Glutamatergic neuron (in vitro differentiated cells): ENCODE measurements at regions not wholly inside any gene's neighbourhood (a gene's known extent, or its start where the extent isn't known, plus 50 kb on each side); places are given as distances from the start of the nearest gene placed in this dataset.

Experiments used
- DNase-seq: peaks from one replicate; pipeline ENCODE4 v3.0.0; 2022
- H3K27ac Mint-ChIP-seq: one replicate; pipeline ENCODE4 v1.8.0; 2020; ENCODE audit warnings: mild to moderate bottlenecking, mixed read lengths, inconsistent platforms; ENCODE audit not compliant: unreplicated experiment
- H3K27me3 Mint-ChIP-seq: one replicate; pipeline ENCODE4 v1.8.0; 2020; ENCODE audit warnings: mild to moderate bottlenecking, moderate library complexity, mixed read lengths, inconsistent platforms; ENCODE audit not compliant: unreplicated experiment
- H3K36me3 Mint-ChIP-seq: one replicate; pipeline ENCODE4 v1.8.0; 2020; ENCODE audit warnings: mild to moderate bottlenecking, mixed read lengths, inconsistent platforms; ENCODE audit not compliant: unreplicated experiment
- H3K4me1 Mint-ChIP-seq: one replicate; pipeline ENCODE4 v1.8.0; 2020; ENCODE audit warnings: mild to moderate bottlenecking, low read depth, mixed read lengths, inconsistent platforms; ENCODE audit not compliant: unreplicated experiment
- H3K4me3 Mint-ChIP-seq: one replicate; pipeline ENCODE4 v1.8.0; 2020; ENCODE audit warnings: mild to moderate bottlenecking, mixed read lengths, inconsistent platforms; ENCODE audit not compliant: unreplicated experiment
- H3K9me3 Mint-ChIP-seq: one replicate; pipeline ENCODE4 v1.8.0; 2020; ENCODE audit warnings: mild to moderate bottlenecking, moderate library complexity, mixed read lengths, inconsistent platforms; ENCODE audit not compliant: unreplicated experiment
- CTCF ChIP-seq: fragments of 200-600 bp; sonication (generic); IDR thresholded peaks from one replicate; pipeline ENCODE4 v1.5.0; 2021; ENCODE audit not compliant: partially characterized antibody, unreplicated experiment

- Mint-ChIP-seq H3K36me3 (no peaks in the 10 kb centered on the region), H3K27me3 (peaks cover 3% of the 10 kb centered on the region), H3K4me3 (no peak overlapping the region), H3K4me1 (peaks cover 22% of the 10 kb centered on the region), H3K27ac (no peak overlapping the region), H3K9me3 (peaks cover 6% of the 10 kb centered on the region)
- no peak for DNase-seq
- TF ChIP-seq CTCF = no peak
Measured at GRCh38 chr18:64210401-64210949, 61.6 kb upstream of the LINC00305 start.

GRCh38 chr18:64208516-64208915 lies 59.6 kb upstream of the LINC00305 start:
- TF ChIP-seq CTCF = no peak
- H3K4me3 Mint-ChIP-seq = no peak overlapping the region
- H3K27me3 Mint-ChIP-seq = peaks cover 3% of the 10 kb centered on the region
- no peak for DNase-seq
- H3K27ac Mint-ChIP-seq = no peak overlapping the region
- H3K9me3 Mint-ChIP-seq = peaks cover 3% of the 10 kb centered on the region
- peaks cover 25% of the 10 kb centered on the region for H3K4me1 Mint-ChIP-seq
- H3K36me3 Mint-ChIP-seq = no peaks in the 10 kb centered on the region

GRCh38 chr18:64207820-64208219 lies 58.9 kb upstream of the LINC00305 start:
- H3K4me1 Mint-ChIP-seq = peaks cover 25% of the 10 kb centered on the region
- DNase-seq = no peak
- no peaks in the 10 kb centered on the region for H3K36me3 Mint-ChIP-seq

DNA sequence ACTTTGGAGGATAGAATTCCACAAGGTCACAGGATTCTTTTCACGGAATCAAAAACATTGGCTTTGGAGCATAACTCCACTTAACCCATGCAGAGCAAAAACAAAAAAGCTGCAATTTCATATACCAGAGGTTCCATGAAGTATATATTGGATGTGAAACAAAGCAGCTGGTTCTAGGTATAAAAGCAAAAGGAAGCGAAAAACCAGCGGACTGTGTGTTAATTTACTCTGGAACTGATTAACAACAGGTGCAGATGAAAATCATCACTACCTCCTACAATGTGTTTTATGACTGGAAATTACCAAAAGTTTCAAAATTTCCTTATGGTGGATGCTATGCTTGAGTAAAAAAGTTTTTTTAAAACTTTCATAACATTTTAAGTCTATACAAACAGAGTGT lies 54.4 kb upstream of the LINC00305 start:
- H3K4me3 Mint-ChIP-seq = no peak overlapping the region
- H3K36me3 Mint-ChIP-seq = no peaks in the 10 kb centered on the region
- H3K4me1 Mint-ChIP-seq = peaks cover 22% of the 10 kb centered on the region
- no peak for TF ChIP-seq CTCF
- H3K27me3 Mint-ChIP-seq = peaks cover 3% of the 10 kb centered on the region
- H3K9me3 Mint-ChIP-seq = peaks cover 3% of the 10 kb centered on the region
- DNase-seq = no peak
- no peak overlapping the region for H3K27ac Mint-ChIP-seq

More at GRCh38 chr18:64207820-64208219, 58.9 kb upstream of the LINC00305 start:
- no peak for TF ChIP-seq CTCF
- no peak overlapping the region for H3K27ac Mint-ChIP-seq
- H3K9me3 Mint-ChIP-seq = peaks cover 3% of the 10 kb centered on the region
- no peak overlapping the region for H3K4me3 Mint-ChIP-seq
- peaks cover 3% of the 10 kb centered on the region for H3K27me3 Mint-ChIP-seq

DNA sequence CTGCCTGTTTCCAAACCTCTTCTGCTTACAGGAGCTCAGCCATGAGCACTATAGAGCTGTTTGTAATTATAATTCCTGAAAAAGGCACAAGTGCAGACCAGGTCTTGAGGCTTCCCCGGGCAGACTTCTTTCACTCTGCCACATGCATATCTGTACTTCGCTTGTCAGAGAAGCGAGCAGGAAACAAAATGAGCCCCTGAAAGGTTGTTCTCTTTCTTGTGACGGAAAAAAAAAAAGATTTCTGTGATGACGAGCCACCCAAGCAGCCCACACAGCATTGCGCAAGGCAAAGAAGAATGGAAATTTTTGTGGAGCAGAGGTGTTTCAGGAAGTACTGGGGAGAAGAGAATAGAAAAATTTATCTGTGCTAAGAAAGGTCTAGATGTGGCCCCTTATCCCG lies 54.0 kb upstream of the LINC00305 start:
- Mint-ChIP-seq H3K4me3 (no peak overlapping the region), H3K4me1 (peaks cover 22% of the 10 kb centered on the region), H3K27ac (no peak overlapping the region)

More for the DNA sequence above, 54.0 kb upstream of the LINC00305 start:
- peaks cover 3% of the 10 kb centered on the region for H3K9me3 Mint-ChIP-seq
- no peak for TF ChIP-seq CTCF
- no peak for DNase-seq
- H3K36me3 Mint-ChIP-seq = no peaks in the 10 kb centered on the region
- peaks cover 3% of the 10 kb centered on the region for H3K27me3 Mint-ChIP-seq
